HL-60 (cell line): ENCODE measurements at regions not wholly inside any gene's neighbourhood (a gene's known extent, or its start where the extent isn't known, plus 50 kb on each side); places are given as distances from the start of the nearest gene placed in this dataset.

Experiments
- DNase-seq, 2 experiments: peaks; one replicate each; pipeline ENCODE4 v3.0.0-alpha.2; 2010 to 2020; ENCODE audit warnings: low read depth in 1 of 2, low spot score in 1 of 2
- H3K27ac ChIP-seq: fragments of 250-450 bp; sonication (Bioruptor Pico); replicated peaks from 2 replicates; pipeline ENCODE4 v1.5.1; 2020; ENCODE audit warnings: mild to moderate bottlenecking, moderate library complexity
- H3K27me3 ChIP-seq: fragments of 250-450 bp; sonication (Bioruptor Pico); 2 replicates; pipeline ENCODE4 v1.5.1; 2021; ENCODE audit warnings: mild to moderate bottlenecking, moderate library complexity; ENCODE audit not compliant: insufficient read depth, poor library complexity, severe bottlenecking
- H3K4me3 ChIP-seq: replicated peaks from 2 replicates; pipeline ENCODE4 v1.5.1; 2011; ENCODE audit warnings: mild to moderate bottlenecking, control low read depth, low read length; ENCODE audit not compliant: insufficient read depth
- GABPA ChIP-seq: IDR thresholded peaks from 2 replicates; pipeline ENCODE4 v1.6.1; 2012; ENCODE audit warnings: low read depth
- POLR2AphosphoS5 ChIP-seq: IDR thresholded peaks from 2 replicates; pipeline ENCODE4 v1.6.1; 2012; ENCODE audit warnings: low read depth
- SPI1 ChIP-seq: IDR thresholded peaks from 2 replicates; pipeline ENCODE4 v1.6.1; 2012; ENCODE audit warnings: low read depth, mild to moderate bottlenecking, borderline replicate concordance
- TF ChIP-seq, protein P1 (sequence below): IDR thresholded peaks from 2 replicates; pipeline ENCODE4 v1.6.1; 2012; ENCODE audit warnings: low read depth; ENCODE audit not compliant: insufficient replicate concordance
- TF ChIP-seq, protein P2 (sequence below): IDR thresholded peaks from one replicate; pipeline ENCODE4 v1.5.1; 2011; ENCODE audit warnings: low read length, control low read depth, inconsistent platforms; ENCODE audit not compliant: insufficient read depth

DNA sequence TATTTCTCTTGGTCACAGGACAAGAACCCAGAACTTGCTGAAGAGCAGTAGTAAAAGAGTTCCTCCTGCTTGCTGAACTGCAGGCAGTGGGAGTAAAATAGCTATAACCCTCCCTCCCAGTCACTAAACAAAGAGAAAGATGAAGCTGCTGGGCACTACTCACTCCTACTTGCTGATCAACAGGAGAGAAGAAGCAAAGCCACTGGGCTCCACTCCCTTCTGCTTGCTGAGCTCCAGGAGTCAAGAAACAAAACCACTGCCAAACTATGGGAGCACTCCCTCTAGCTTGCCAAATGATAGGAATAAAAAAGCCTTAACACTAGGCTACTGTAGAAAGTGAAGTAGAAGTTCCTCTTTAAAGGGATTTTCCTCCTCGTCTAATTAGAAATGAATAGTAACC is 155.3 kb downstream of the RASSF9 start:
- no peak for DNase-seq
- Histone ChIP-seq H3K27me3 (no peaks in the 10 kb centered on the region), H3K27ac (no peak overlapping the region), H3K4me3 (no peak overlapping the region)
- TF ChIP-seq SPI1 (no peak), GABPA (no peak), POLR2AphosphoS5 (no peak)
- TF ChIP-seq, protein P1, sequence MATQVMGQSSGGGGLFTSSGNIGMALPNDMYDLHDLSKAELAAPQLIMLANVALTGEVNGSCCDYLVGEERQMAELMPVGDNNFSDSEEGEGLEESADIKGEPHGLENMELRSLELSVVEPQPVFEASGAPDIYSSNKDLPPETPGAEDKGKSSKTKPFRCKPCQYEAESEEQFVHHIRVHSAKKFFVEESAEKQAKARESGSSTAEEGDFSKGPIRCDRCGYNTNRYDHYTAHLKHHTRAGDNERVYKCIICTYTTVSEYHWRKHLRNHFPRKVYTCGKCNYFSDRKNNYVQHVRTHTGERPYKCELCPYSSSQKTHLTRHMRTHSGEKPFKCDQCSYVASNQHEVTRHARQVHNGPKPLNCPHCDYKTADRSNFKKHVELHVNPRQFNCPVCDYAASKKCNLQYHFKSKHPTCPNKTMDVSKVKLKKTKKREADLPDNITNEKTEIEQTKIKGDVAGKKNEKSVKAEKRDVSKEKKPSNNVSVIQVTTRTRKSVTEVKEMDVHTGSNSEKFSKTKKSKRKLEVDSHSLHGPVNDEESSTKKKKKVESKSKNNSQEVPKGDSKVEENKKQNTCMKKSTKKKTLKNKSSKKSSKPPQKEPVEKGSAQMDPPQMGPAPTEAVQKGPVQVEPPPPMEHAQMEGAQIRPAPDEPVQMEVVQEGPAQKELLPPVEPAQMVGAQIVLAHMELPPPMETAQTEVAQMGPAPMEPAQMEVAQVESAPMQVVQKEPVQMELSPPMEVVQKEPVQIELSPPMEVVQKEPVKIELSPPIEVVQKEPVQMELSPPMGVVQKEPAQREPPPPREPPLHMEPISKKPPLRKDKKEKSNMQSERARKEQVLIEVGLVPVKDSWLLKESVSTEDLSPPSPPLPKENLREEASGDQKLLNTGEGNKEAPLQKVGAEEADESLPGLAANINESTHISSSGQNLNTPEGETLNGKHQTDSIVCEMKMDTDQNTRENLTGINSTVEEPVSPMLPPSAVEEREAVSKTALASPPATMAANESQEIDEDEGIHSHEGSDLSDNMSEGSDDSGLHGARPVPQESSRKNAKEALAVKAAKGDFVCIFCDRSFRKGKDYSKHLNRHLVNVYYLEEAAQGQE = no peak
- TF ChIP-seq, protein P2, sequence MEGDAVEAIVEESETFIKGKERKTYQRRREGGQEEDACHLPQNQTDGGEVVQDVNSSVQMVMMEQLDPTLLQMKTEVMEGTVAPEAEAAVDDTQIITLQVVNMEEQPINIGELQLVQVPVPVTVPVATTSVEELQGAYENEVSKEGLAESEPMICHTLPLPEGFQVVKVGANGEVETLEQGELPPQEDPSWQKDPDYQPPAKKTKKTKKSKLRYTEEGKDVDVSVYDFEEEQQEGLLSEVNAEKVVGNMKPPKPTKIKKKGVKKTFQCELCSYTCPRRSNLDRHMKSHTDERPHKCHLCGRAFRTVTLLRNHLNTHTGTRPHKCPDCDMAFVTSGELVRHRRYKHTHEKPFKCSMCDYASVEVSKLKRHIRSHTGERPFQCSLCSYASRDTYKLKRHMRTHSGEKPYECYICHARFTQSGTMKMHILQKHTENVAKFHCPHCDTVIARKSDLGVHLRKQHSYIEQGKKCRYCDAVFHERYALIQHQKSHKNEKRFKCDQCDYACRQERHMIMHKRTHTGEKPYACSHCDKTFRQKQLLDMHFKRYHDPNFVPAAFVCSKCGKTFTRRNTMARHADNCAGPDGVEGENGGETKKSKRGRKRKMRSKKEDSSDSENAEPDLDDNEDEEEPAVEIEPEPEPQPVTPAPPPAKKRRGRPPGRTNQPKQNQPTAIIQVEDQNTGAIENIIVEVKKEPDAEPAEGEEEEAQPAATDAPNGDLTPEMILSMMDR = no peak

DNA sequence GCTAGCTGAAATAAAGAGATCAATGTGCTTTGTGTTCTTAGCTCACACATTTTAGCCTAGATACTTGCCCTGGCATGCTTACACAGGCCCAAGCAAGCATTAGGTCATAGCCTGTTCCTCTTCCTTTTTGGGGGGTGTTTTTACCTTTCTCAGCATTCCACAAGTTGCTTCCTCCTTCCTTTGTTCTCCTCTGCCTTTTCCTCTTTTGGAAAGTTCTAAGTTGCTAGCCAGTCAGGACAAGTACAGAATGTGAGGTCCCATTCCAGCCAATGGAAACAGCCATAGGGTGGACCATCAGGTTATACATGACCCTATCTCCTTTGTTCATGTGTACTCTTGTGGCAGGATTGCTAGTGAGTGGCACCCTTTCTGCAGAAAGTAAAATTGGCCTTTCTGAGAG is 154.9 kb downstream of the RASSF9 start:
- DNase-seq = no peak
- no peak overlapping the region for H3K27ac ChIP-seq
- H3K4me3 ChIP-seq = no peak overlapping the region
- TF ChIP-seq GABPA (no peak), SPI1 (no peak)
- TF ChIP-seq, protein P1 = no peak
- no peaks in the 10 kb centered on the region for H3K27me3 ChIP-seq

DNA sequence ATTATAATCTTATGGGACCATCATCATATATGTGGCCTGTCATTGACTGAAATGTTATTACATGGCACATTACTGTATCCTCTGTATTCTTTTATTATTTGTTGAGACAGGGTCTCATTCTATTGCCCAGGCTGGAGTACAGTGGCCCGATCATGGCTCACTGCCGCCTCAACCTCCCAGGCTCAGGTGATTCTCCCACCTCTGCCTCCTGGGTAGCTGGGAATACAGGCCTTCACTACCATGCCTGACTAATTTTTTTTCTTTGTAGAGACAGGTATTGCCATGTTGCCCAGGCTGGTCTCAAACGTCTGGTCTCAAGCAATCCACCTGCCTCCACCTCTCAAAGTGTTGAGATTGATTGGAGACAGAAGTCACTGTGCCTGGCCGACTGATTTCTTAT is 153.2 kb downstream of the RASSF9 start:
- Histone ChIP-seq H3K27me3 (no peaks in the 10 kb centered on the region), H3K4me3 (no peak overlapping the region), H3K27ac (no peak overlapping the region)
- DNase-seq = no peak
- no peak for TF ChIP-seq POLR2AphosphoS5
- TF ChIP-seq, protein P1 = no peak
- no peak for TF ChIP-seq GABPA
- TF ChIP-seq, protein P2 = no peak
- no peak for TF ChIP-seq SPI1

DNA sequence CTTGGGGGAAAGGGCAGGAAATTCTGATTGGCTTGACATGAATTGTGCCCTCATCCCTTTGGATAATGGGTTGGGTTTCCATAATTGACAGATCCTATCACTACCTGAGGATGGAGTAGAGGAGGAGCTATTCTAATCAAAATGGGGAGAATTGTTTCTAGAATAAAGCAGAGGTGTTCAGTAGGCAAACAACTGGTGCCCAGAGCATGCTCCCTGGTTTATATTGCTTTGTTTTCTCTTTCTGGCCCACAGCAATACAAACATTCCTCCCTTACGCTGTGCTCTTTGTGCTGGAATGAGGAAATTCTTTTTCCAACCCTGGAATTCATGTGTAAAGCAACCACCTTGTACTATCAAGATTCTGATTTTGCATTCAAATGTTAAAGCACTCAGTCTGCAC is 147.4 kb downstream of the RASSF9 start:
- H3K27ac ChIP-seq = no peak overlapping the region
- no peaks in the 10 kb centered on the region for H3K27me3 ChIP-seq
- no peak for DNase-seq
- H3K4me3 ChIP-seq = no peak overlapping the region
- TF ChIP-seq POLR2AphosphoS5 (no peak), SPI1 (no peak), GABPA (no peak)
- TF ChIP-seq, protein P1 = no peak
- TF ChIP-seq, protein P2 = no peak
